Endodermal cell (in vitro differentiated cells): ENCODE measurements at regions not wholly inside any gene's neighbourhood (a gene's known extent, or its start where the extent isn't known, plus 50 kb on each side); places are given as distances from the start of the nearest gene placed in this dataset.

Experiments used
- DNase-seq: peaks from one replicate; pipeline ENCODE4 v3.0.0-alpha.2; 2017
- H3K27ac ChIP-seq: 2 replicates; pipeline ENCODE4 v1.5.1; 2013; ENCODE audit warnings: mild to moderate bottlenecking, low read depth, low read length, moderate library complexity
- H3K27me3 ChIP-seq: 2 replicates; pipeline ENCODE4 v1.6.1; 2013; ENCODE audit warnings: mild to moderate bottlenecking, low read length, moderate library complexity; ENCODE audit not compliant: insufficient read depth, control insufficient read depth, poor library complexity, severe bottlenecking
- H3K36me3 ChIP-seq: 2 replicates; pipeline ENCODE4 v1.7.0; 2013; ENCODE audit warnings: mild to moderate bottlenecking, low read length, moderate library complexity; ENCODE audit not compliant: control insufficient read depth, insufficient read depth
- H3K4me1 ChIP-seq: one replicate; pipeline ENCODE4 v1.7.0; 2013; ENCODE audit warnings: low read length; ENCODE audit not compliant: control insufficient read depth, insufficient read depth
- H3K4me3 ChIP-seq: 2 replicates; pipeline ENCODE4 v1.5.1; 2013; ENCODE audit warnings: mild to moderate bottlenecking, low read length, moderate library complexity
- H3K9ac ChIP-seq: 2 replicates; pipeline ENCODE4 v1.6.1; 2013; ENCODE audit warnings: mild to moderate bottlenecking, low read length, moderate library complexity; ENCODE audit not compliant: poor library complexity, severe bottlenecking; ENCODE audit errors: extremely low read depth
- H3K9me3 ChIP-seq: 2 replicates; pipeline ENCODE4 v1.6.1; 2013; ENCODE audit warnings: mild to moderate bottlenecking, low read length, moderate library complexity; ENCODE audit not compliant: control insufficient read depth
- H3K27ac Mint-ChIP-seq: 2 replicates; pipeline ENCODE4 v1.8.0; 2020; ENCODE audit warnings: mixed read lengths
- H3K27me3 Mint-ChIP-seq: 2 replicates; pipeline ENCODE4 v1.8.0; 2021; ENCODE audit warnings: mild to moderate bottlenecking, mixed read lengths; ENCODE audit not compliant: insufficient read depth
- H3K36me3 Mint-ChIP-seq: 2 replicates; pipeline ENCODE4 v1.8.0; 2020; ENCODE audit warnings: low read depth, mixed read lengths
- H3K4me1 Mint-ChIP-seq: 2 replicates; pipeline ENCODE4 v1.8.0; 2020; ENCODE audit warnings: mixed read lengths
- H3K4me3 Mint-ChIP-seq: 2 replicates; pipeline ENCODE4 v1.8.0; 2020; ENCODE audit warnings: mild to moderate bottlenecking, moderate library complexity, mixed read lengths
- H3K9me3 Mint-ChIP-seq: 2 replicates; pipeline ENCODE4 v1.8.0; 2020; ENCODE audit warnings: mild to moderate bottlenecking, mixed read lengths
- CTCF ChIP-seq: fragments of 200-600 bp; sonication (generic); conservative IDR thresholded peaks from 2 replicates; pipeline ENCODE4 v1.5.0; 2021; ENCODE audit warnings: antibody characterized with exemption, mild to moderate bottlenecking
- WGBS, 2 experiments: methylation state at CpG; one replicate each; pipeline versions ENCODE4 v1.1.5 to v1.1.7; 2013; ENCODE audit warnings: missing lambda C conversion rate in 2 of 2, mixed read lengths in 1 of 2; ENCODE audit not compliant: insufficient coverage in 1 of 2, insufficient read length in 1 of 2; 5-methylcytosine and 5-hydroxymethylcytosine counted together

- Mint-ChIP-seq H3K9me3 (no peaks in the 10 kb centered on the region), H3K27ac (no peak overlapping the region), H3K36me3 (no peaks in the 10 kb centered on the region), H3K4me1 (peaks cover 8% of the 10 kb centered on the region), H3K4me3 (no peak overlapping the region), H3K27me3 (no peaks in the 10 kb centered on the region)
- no peaks in the 10 kb centered on the region for H3K9me3 ChIP-seq
- H3K4me3 ChIP-seq = no peak overlapping the region
- WGBS, 2 experiments = 90 to 100% methylated on average over 1 of the region's 1 CpG
- no peak for TF ChIP-seq CTCF
- no peaks in the 10 kb centered on the region for H3K27me3 ChIP-seq
- no peaks in the 10 kb centered on the region for H3K4me1 ChIP-seq
- H3K27ac ChIP-seq = no peak overlapping the region
- DNase-seq = no peak
- H3K36me3 ChIP-seq = no peaks in the 10 kb centered on the region
- H3K9ac ChIP-seq = no peak overlapping the region
Measured at GRCh38 chr6:134725590-134725989, 224.3 kb downstream of the ALDH8A1 start.

GRCh38 chr6:134724771-134725340 lies 225.0 kb downstream of the ALDH8A1 start:
- no peaks in the 10 kb centered on the region for H3K36me3 Mint-ChIP-seq
- H3K9me3 ChIP-seq = no peaks in the 10 kb centered on the region
- H3K9me3 Mint-ChIP-seq = no peaks in the 10 kb centered on the region
- no peaks in the 10 kb centered on the region for H3K36me3 ChIP-seq
- no peak overlapping the region for H3K27ac ChIP-seq
- no peak for TF ChIP-seq CTCF
- no peak overlapping the region for H3K4me3 ChIP-seq
- H3K4me1 ChIP-seq = no peaks in the 10 kb centered on the region
- no peak overlapping the region for H3K27ac Mint-ChIP-seq
- H3K9ac ChIP-seq = no peak overlapping the region
- H3K4me3 Mint-ChIP-seq = no peak overlapping the region
- no peaks in the 10 kb centered on the region for H3K27me3 Mint-ChIP-seq
- no peaks in the 10 kb centered on the region for H3K27me3 ChIP-seq
- peaks cover 4% of the 10 kb centered on the region for H3K4me1 Mint-ChIP-seq
- 94 to 96% methylated on average over 7 to 8 of the region's 8 CpGs for WGBS, 2 experiments
- no peak for DNase-seq

- Histone ChIP-seq H3K4me1 (no peaks in the 10 kb centered on the region), H3K27ac (no peak overlapping the region), H3K4me3 (no peak overlapping the region), H3K36me3 (no peaks in the 10 kb centered on the region), H3K9me3 (no peaks in the 10 kb centered on the region), H3K27me3 (no peaks in the 10 kb centered on the region), H3K9ac (no peak overlapping the region)
- no peak for DNase-seq
- 91% methylated on average over 3 of the region's 3 CpGs; no CpG with 5 or more reads in 1 of the 2 experiments for WGBS, 2 experiments
- TF ChIP-seq CTCF = no peak
- no peaks in the 10 kb centered on the region for H3K9me3 Mint-ChIP-seq
- H3K27ac Mint-ChIP-seq = no peak overlapping the region
- no peak overlapping the region for H3K4me3 Mint-ChIP-seq
- no peaks in the 10 kb centered on the region for H3K4me1 Mint-ChIP-seq
- H3K36me3 Mint-ChIP-seq = no peaks in the 10 kb centered on the region
- no peaks in the 10 kb centered on the region for H3K27me3 Mint-ChIP-seq
Measured at GRCh38 chr6:134723081-134723871, 226.6 kb downstream of the ALDH8A1 start.
